ENCODE measurements at regions not wholly inside any gene's neighbourhood (a gene's known extent, or its start where the extent isn't known, plus 50 kb on each side); places are given as distances from the start of the nearest gene placed in this dataset.

- H4K20me1 ChIP-seq (ENCODE audit: insufficient read depth, low read length), result no peaks in the 10 kb centered on the region
- TF ChIP-seq CTCF (IDR thresholded peaks at IDR 0.05), result no peak
- no peak for DNase-seq
- no CpG with 5 or more reads among the region's 5 CpGs for WGBS (ENCODE audit: insufficient coverage)
- Mint-ChIP-seq H3K27ac (no peak overlapping the region), H3K36me3 (no peaks in the 10 kb centered on the region), H3K27me3 (ENCODE audit: low read depth in 3 of 3) (no peaks in the 10 kb centered on the region), H3K4me3 (no peak overlapping the region), H3K4me1 (no peaks in the 10 kb centered on the region), H3K9me3 (peaks cover 0 to 4% (median 0%) of the 10 kb centered on the region in 7 donors)
- no peaks in the 10 kb centered on the region for H3K36me3 ChIP-seq (replicated peaks in 1 of 2; ENCODE audit: control insufficient read depth in 1 of 2, insufficient read depth in 2 of 2, low read length in 2 of 2)
- H3K79me2 ChIP-seq (ENCODE audit: insufficient read depth, low read length), result no peaks in the 10 kb centered on the region
- H3K27ac ChIP-seq (ENCODE audit: low read depth in 1 of 2, low read length in 2 of 2), result no peak overlapping the region
- no peak overlapping the region for H2AFZ ChIP-seq (ENCODE audit: insufficient read depth, low read depth, low read length, poor library complexity, severe bottlenecking)
- no peaks in the 10 kb centered on the region for H3K9me3 ChIP-seq (replicated peaks in 1 of 2; ENCODE audit: control insufficient read depth in 1 of 2, insufficient read depth in 1 of 2, low read length in 2 of 2)
- no peak overlapping the region for H3K9ac ChIP-seq (ENCODE audit: insufficient read depth, low read length, poor library complexity, severe bottlenecking)
- H3K4me1 ChIP-seq (ENCODE audit: control insufficient read depth in 1 of 2, insufficient read depth in 2 of 2, low read length in 2 of 2), result no peaks in the 10 kb centered on the region
- no peak overlapping the region for H3K4me2 ChIP-seq (replicated peaks; ENCODE audit: extremely low read depth, low read length, poor library complexity, severe bottlenecking)
- no peaks in the 10 kb centered on the region for H3K27me3 ChIP-seq (ENCODE audit: control insufficient read depth in 2 of 2, insufficient read depth in 2 of 2, low read length in 2 of 2)
- intact Hi-C loops (cut with micrococcal nuclease), result no loop called here
- H3K4me3 ChIP-seq (replicated peaks in 1 of 3; ENCODE audit: low read depth in 2 of 3, low read length in 3 of 3), result no peak overlapping the region
Measured at GRCh38 chr18:67426486-67426885, 90.0 kb downstream of the DSEL start.

GRCh38 chr18:67425672-67426071 is 90.8 kb downstream of the DSEL start:
- H3K27me3 ChIP-seq (ENCODE audit: control insufficient read depth in 2 of 2, insufficient read depth in 2 of 2, low read length in 2 of 2), result no peaks in the 10 kb centered on the region

More at GRCh38 chr18:67425672-67426071, 90.8 kb downstream of the DSEL start:
- Histone ChIP-seq H3K9me3 (replicated peaks in 1 of 2; ENCODE audit: control insufficient read depth in 1 of 2, insufficient read depth in 1 of 2, low read length in 2 of 2) (no peaks in the 10 kb centered on the region), H3K4me1 (ENCODE audit: control insufficient read depth in 1 of 2, insufficient read depth in 2 of 2, low read length in 2 of 2) (no peaks in the 10 kb centered on the region), H3K36me3 (replicated peaks in 1 of 2; ENCODE audit: control insufficient read depth in 1 of 2, insufficient read depth in 2 of 2, low read length in 2 of 2) (no peaks in the 10 kb centered on the region), H3K4me2 (replicated peaks; ENCODE audit: extremely low read depth, low read length, poor library complexity, severe bottlenecking) (no peak overlapping the region), H2AFZ (ENCODE audit: insufficient read depth, low read depth, low read length, poor library complexity, severe bottlenecking) (no peak overlapping the region), H4K20me1 (ENCODE audit: insufficient read depth, low read length) (no peaks in the 10 kb centered on the region), H3K4me3 (replicated peaks in 1 of 3; ENCODE audit: low read depth in 2 of 3, low read length in 3 of 3) (no peak overlapping the region), H3K27ac (ENCODE audit: low read depth in 1 of 2, low read length in 2 of 2) (no peak overlapping the region), H3K9ac (ENCODE audit: insufficient read depth, low read length, poor library complexity, severe bottlenecking) (no peak overlapping the region), H3K79me2 (ENCODE audit: insufficient read depth, low read length) (no peaks in the 10 kb centered on the region)
- no peaks in the 10 kb centered on the region for H3K4me1 Mint-ChIP-seq
- intact Hi-C loops (cut with micrococcal nuclease), result no loop called here
- no peaks in the 10 kb centered on the region for H3K36me3 Mint-ChIP-seq
- no peak for TF ChIP-seq CTCF (IDR thresholded peaks at IDR 0.05)
- H3K27me3 Mint-ChIP-seq (ENCODE audit: low read depth in 3 of 3), result no peaks in the 10 kb centered on the region
- H3K4me3 Mint-ChIP-seq, result no peak overlapping the region
- no peak for DNase-seq
- H3K27ac Mint-ChIP-seq, result no peak overlapping the region
- H3K9me3 Mint-ChIP-seq, result peaks cover 0 to 4% (median 0%) of the 10 kb centered on the region in 7 donors
